ENCODE measurements at regions not wholly inside any gene's neighbourhood (a gene's known extent, or its start where the extent isn't known, plus 50 kb on each side); places are given as distances from the start of the nearest gene placed in this dataset.

GRCh38 chr7:101688183-101688831, 59.2 kb upstream of the MYL10 start:
- DNase-seq (ENCODE audit: low spot score), result peak; percentile 91
- in situ Hi-C loops (cut with MboI; ENCODE audit: low pct_unique_long_range_greater_than_20kb, low sequenced_read_pairs, unreplicated experiment), result no loop called here
- TF ChIP-seq CTCF (IDR thresholded peaks at IDR 0.05; ENCODE audit: extremely low read depth, insufficient read depth, missing control alignments), result peak; percentile 92

GRCh38 chr7:101688995-101689907, 60.2 kb upstream of the MYL10 start:
- TF ChIP-seq CTCF (IDR thresholded peaks at IDR 0.05; ENCODE audit: extremely low read depth, insufficient read depth, missing control alignments), result no peak
- in situ Hi-C loops (cut with MboI; ENCODE audit: low pct_unique_long_range_greater_than_20kb, low sequenced_read_pairs, unreplicated experiment), result no loop called here
- no peak for DNase-seq (ENCODE audit: low spot score)

- no peak for DNase-seq (ENCODE audit: low spot score)
- no peak for TF ChIP-seq CTCF (IDR thresholded peaks at IDR 0.05; ENCODE audit: extremely low read depth, insufficient read depth, missing control alignments)
- in situ Hi-C loops (cut with MboI; ENCODE audit: low pct_unique_long_range_greater_than_20kb, low sequenced_read_pairs, unreplicated experiment), result no loop called here
Observed at GRCh38 chr7:101690061-101690460, 61.0 kb upstream of the MYL10 start.

- in situ Hi-C loops (cut with MboI; ENCODE audit: low pct_unique_long_range_greater_than_20kb, low sequenced_read_pairs, unreplicated experiment), result no loop called here
- TF ChIP-seq CTCF (IDR thresholded peaks at IDR 0.05; ENCODE audit: extremely low read depth, insufficient read depth, missing control alignments), result peak; percentile 17
- no peak for DNase-seq (ENCODE audit: low spot score)
Observed at GRCh38 chr7:101691822-101692384, 62.8 kb upstream of the MYL10 start.

- TF ChIP-seq CTCF (IDR thresholded peaks at IDR 0.05; ENCODE audit: extremely low read depth, insufficient read depth, missing control alignments), result no peak
- DNase-seq (ENCODE audit: low spot score), result no peak
- in situ Hi-C loops (cut with MboI; ENCODE audit: low pct_unique_long_range_greater_than_20kb, low sequenced_read_pairs, unreplicated experiment), result no loop called here
Observed at GRCh38 chr7:101693498-101694091, 64.5 kb upstream of the MYL10 start.

- DNase-seq (ENCODE audit: low spot score), result no peak
- TF ChIP-seq CTCF (IDR thresholded peaks at IDR 0.05; ENCODE audit: extremely low read depth, insufficient read depth, missing control alignments), result no peak
- in situ Hi-C loops (cut with MboI; ENCODE audit: low pct_unique_long_range_greater_than_20kb, low sequenced_read_pairs, unreplicated experiment), result no loop called here
Observed at GRCh38 chr7:101698964-101699363, 69.9 kb upstream of the MYL10 start.
